ENCODE measurements at regions not wholly inside any gene's neighbourhood (a gene's known extent, or its start where the extent isn't known, plus 50 kb on each side); places are given as distances from the start of the nearest gene placed in this dataset.

DNA sequence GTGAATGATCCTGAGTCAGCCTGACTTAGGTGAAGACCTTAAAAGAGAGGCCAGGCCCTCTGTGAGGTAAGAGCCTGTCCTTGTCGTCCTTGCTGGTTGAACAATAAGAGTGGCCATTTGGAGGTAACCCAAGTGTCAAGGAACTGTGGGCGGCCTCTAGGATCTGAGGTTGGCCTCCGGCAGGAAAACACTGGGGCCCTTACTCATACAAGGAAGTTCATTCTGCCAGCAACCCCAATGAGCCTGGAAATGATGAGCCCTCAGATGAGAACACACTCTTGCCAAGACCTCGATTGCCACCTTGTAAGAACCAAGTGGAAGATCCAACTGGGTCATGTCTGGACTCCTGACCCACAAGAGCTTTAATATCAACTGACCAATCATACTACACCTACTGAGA, 95.5 kb upstream of the LRATD1 start:
- TF ChIP-seq, protein P1, sequence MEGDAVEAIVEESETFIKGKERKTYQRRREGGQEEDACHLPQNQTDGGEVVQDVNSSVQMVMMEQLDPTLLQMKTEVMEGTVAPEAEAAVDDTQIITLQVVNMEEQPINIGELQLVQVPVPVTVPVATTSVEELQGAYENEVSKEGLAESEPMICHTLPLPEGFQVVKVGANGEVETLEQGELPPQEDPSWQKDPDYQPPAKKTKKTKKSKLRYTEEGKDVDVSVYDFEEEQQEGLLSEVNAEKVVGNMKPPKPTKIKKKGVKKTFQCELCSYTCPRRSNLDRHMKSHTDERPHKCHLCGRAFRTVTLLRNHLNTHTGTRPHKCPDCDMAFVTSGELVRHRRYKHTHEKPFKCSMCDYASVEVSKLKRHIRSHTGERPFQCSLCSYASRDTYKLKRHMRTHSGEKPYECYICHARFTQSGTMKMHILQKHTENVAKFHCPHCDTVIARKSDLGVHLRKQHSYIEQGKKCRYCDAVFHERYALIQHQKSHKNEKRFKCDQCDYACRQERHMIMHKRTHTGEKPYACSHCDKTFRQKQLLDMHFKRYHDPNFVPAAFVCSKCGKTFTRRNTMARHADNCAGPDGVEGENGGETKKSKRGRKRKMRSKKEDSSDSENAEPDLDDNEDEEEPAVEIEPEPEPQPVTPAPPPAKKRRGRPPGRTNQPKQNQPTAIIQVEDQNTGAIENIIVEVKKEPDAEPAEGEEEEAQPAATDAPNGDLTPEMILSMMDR (IDR thresholded peaks at IDR 0.05; ENCODE audit: low read depth, low read length), result no peak
- TF ChIP-seq EZH2phosphoT487 (IDR thresholded peaks at IDR 0.05; ENCODE audit: low read depth), result no peak

Measured in OCI-LY3 (cell line).